Gastroesophageal sphincter (tissue), 4 donors: ENCODE measurements at regions not wholly inside any gene's neighbourhood (a gene's known extent, or its start where the extent isn't known, plus 50 kb on each side); places are given as distances from the start of the nearest gene placed in this dataset.

Source experiments
- ATAC-seq: fragments of 150-250 bp; one replicate; pipeline ENCODE4 v1.9.1; 2016; ENCODE audit warnings: mild to moderate bottlenecking, moderate library complexity
- H3K27ac ChIP-seq, 4 donors: fragments of 200-600 bp; sonication (generic) in 3 of 4; 1 replicate in 3 of 4; 2 replicates in 1 of 4; pipeline ENCODE4 v1.5.1; 2016 to 2019
- H3K27me3 ChIP-seq: fragments of 200-600 bp; sonication (generic); one replicate; pipeline ENCODE4 v1.5.1; 2019
- H3K36me3 ChIP-seq, 2 donors: fragments of 200-600 bp; sonication (generic); one replicate each; pipeline ENCODE4 v1.5.1; 2019; ENCODE audit warnings: control low read depth in 1 of 2
- H3K4me1 ChIP-seq, 3 donors: fragments of 200-600 bp; sonication (generic); 1 replicate in 2 of 3; 2 replicates in 1 of 3; pipeline ENCODE4 v1.5.1; 2016 to 2019; ENCODE audit warnings: control low read depth in 2 of 3
- H3K4me3 ChIP-seq, 2 donors: fragments of 200-600 bp; sonication (generic); one replicate each; pipeline ENCODE4 v1.5.1; 2019; ENCODE audit warnings: mild to moderate bottlenecking in 1 of 2, moderate library complexity in 1 of 2
- H3K9me3 ChIP-seq, 3 donors: fragments of 200-600 bp; sonication (generic); one replicate each; pipeline ENCODE4 v1.5.1; 2017 to 2019; ENCODE audit warnings: control low read depth in 2 of 3
- EP300 ChIP-seq: sonication (generic); formaldehyde crosslinking; IDR thresholded peaks from one replicate; pipeline ENCODE4 v1.6.1; 2017; ENCODE audit warnings: antibody characterized with exemption, mild to moderate bottlenecking
- POLR2A ChIP-seq, 2 donors: fragments of 450-650 bp; IDR thresholded peaks; one replicate each; pipeline ENCODE4 v1.6.1; 2017; ENCODE audit warnings: antibody characterized with exemption in 2 of 2, mild to moderate bottlenecking in 2 of 2, moderate library complexity in 1 of 2
- POLR2AphosphoS5 ChIP-seq: sonication (generic); formaldehyde crosslinking; IDR thresholded peaks from one replicate; pipeline ENCODE4 v1.6.1; 2017; ENCODE audit warnings: antibody characterized with exemption
- WGBS, 2 donors: methylation state at CpG; one replicate each; pipeline ENCODE4 v1.1.5; 2018; ENCODE audit warnings: low coverage in 1 of 2; 5-methylcytosine and 5-hydroxymethylcytosine counted together
- TF ChIP-seq, protein P1 (sequence below), 4 experiments: fragments of 200-600 bp in 2 of 4; fragments of 450-650 bp in 2 of 4; sonication (generic) in 1 of 4; IDR thresholded peaks; one replicate each; pipeline ENCODE4 v1.5.1; 2017 to 2019; ENCODE audit warnings: antibody characterized with exemption in 4 of 4, mild to moderate bottlenecking in 2 of 4, moderate library complexity in 2 of 4

DNA sequence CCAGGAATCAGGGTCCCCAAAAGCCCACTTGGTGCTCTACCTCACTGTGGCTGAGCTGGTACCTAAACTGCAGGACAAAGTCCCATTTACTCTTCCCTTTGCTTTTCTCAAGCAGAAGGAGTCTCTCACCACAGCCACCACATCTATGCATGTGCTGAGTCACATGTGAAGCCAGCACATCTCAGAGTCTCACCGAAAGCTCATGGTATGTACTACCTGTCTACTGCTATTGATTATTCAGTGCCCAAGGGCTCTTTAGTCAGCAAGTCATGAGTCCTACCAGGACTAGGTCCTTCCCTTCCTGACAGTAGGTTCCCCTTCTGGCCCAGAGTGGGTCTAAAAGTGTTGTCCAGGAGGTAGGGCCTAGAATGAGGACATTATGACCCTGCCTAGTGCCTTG lies 130.7 kb upstream of the NTRK2 start:
- ATAC-seq: no peak
- Histone ChIP-seq H3K36me3 (no peaks in the 10 kb centered on the region), H3K27ac (no peak overlapping the region), H3K4me3 (no peak overlapping the region), H3K4me1 (no peaks in the 10 kb centered on the region), H3K27me3 (no peaks in the 10 kb centered on the region), H3K9me3 (peaks cover 0 to 45% (median 3%) of the 10 kb centered on the region in 3 donors)
- 80 to 100% methylated on average over 1 of the region's 1 CpG for WGBS, 2 donors
- TF ChIP-seq POLR2AphosphoS5 (no peak), POLR2A (IDR thresholded peaks at IDR 0.05) (no peak), EP300 (no peak)
- TF ChIP-seq, protein P1, sequence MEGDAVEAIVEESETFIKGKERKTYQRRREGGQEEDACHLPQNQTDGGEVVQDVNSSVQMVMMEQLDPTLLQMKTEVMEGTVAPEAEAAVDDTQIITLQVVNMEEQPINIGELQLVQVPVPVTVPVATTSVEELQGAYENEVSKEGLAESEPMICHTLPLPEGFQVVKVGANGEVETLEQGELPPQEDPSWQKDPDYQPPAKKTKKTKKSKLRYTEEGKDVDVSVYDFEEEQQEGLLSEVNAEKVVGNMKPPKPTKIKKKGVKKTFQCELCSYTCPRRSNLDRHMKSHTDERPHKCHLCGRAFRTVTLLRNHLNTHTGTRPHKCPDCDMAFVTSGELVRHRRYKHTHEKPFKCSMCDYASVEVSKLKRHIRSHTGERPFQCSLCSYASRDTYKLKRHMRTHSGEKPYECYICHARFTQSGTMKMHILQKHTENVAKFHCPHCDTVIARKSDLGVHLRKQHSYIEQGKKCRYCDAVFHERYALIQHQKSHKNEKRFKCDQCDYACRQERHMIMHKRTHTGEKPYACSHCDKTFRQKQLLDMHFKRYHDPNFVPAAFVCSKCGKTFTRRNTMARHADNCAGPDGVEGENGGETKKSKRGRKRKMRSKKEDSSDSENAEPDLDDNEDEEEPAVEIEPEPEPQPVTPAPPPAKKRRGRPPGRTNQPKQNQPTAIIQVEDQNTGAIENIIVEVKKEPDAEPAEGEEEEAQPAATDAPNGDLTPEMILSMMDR (IDR thresholded peaks at IDR 0.05): no peak

DNA sequence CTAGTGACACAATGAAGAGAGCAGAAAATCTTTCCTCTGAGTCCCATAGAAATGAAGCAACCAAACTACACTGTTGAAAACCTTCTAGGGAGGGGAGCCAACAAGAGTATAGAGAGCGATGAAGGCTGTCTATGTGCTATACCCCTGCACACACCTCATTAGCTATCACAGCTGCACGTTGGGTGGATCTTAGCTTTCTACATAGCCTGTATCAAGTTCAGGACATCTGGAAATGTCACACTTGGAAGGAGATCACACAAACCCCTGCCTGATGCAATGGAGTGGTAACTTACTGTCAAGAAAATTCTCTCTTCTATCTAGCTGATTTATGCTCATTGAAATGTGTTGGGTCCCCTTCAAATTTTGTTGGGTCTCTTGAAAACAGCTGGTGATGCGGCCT lies 127.0 kb upstream of the NTRK2 start:
- TF ChIP-seq POLR2AphosphoS5 (no peak), EP300 (no peak), POLR2A (IDR thresholded peaks at IDR 0.05) (no peak)
- TF ChIP-seq, protein P1 (IDR thresholded peaks at IDR 0.05): no peak
- H3K36me3 ChIP-seq: no peaks in the 10 kb centered on the region
- 67 to 69% methylated on average over 3 of the region's 3 CpGs for WGBS, 2 donors
- no peaks in the 10 kb centered on the region for H3K27me3 ChIP-seq
- H3K4me1 ChIP-seq: no peaks in the 10 kb centered on the region
- H3K4me3 ChIP-seq: no peak overlapping the region
- no peak overlapping the region for H3K27ac ChIP-seq
- H3K9me3 ChIP-seq: peaks cover 0 to 22% (median 0%) of the 10 kb centered on the region in 3 donors
- ATAC-seq: no peak

DNA sequence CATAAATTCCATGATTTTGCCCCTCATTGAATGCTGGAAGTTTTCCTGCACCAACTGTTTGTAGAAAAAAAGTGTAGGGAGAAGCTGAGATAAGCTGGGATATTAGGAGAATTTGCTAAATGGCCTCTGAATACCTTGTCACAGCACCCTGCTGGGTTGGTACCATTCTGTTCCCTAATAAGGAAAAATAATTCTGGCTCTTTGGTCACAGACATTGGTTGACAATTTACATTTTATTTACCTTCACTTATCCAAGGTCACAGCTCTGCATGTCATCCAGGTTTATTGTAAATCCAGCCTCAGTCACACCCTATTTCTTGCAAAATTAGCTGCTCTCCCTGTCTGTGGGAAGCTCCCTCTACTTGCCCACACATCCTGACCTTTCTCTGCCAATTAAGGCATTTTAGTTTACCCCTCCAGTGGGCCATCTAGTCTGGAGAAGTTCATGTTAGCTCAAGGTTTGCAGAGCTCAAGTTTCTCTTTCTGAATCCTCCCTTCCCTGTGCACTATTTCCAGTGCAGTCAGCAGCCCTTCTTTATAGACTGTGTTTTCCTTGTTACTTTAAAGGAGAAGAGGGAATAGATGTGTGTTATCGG lies 115.4 kb upstream of the NTRK2 start:
- H3K27ac ChIP-seq: no peak overlapping the region
- 54 to 67% methylated on average over 1 of the region's 1 CpG for WGBS, 2 donors
- H3K9me3 ChIP-seq: no peaks in the 10 kb centered on the region
- no peaks in the 10 kb centered on the region for H3K4me1 ChIP-seq
- no peak for ATAC-seq
- H3K36me3 ChIP-seq: no peaks in the 10 kb centered on the region
- no peaks in the 10 kb centered on the region for H3K27me3 ChIP-seq
- H3K4me3 ChIP-seq: no peak overlapping the region
- TF ChIP-seq, protein P1 (IDR thresholded peaks at IDR 0.05): no peak
- TF ChIP-seq POLR2A (IDR thresholded peaks at IDR 0.05) (no peak), EP300 (no peak), POLR2AphosphoS5 (no peak)

DNA sequence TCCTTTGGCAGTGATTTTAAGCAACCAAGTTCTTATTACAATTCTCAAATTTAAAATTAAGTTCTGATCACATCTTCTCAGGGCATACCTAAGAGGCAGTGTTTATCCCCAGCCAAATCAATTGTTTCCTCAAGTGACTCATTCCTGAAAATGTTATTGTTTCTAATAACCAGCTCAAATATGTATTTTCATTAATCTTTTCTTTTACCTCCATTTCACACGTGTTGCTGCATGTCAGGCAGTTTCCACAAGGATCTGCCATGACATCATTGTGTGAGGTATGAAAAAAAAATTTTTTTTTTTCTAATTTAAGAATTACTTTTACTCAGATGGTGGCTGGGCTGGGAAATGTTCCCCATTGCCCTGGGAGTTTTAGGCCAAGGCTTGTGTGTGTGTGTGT lies 113.0 kb upstream of the NTRK2 start:
- Histone ChIP-seq H3K36me3 (no peaks in the 10 kb centered on the region), H3K27me3 (no peaks in the 10 kb centered on the region), H3K4me3 (no peak overlapping the region), H3K27ac (no peak overlapping the region), H3K4me1 (no peaks in the 10 kb centered on the region), H3K9me3 (no peaks in the 10 kb centered on the region)
- ATAC-seq: no peak
- TF ChIP-seq POLR2A (IDR thresholded peaks at IDR 0.05): no peak
- no peak for TF ChIP-seq EP300
- no peak for TF ChIP-seq POLR2AphosphoS5
- TF ChIP-seq, protein P1 (IDR thresholded peaks at IDR 0.05): no peak
- WGBS, 2 donors: 8 to 50% methylated on average over 1 of the region's 1 CpG

DNA sequence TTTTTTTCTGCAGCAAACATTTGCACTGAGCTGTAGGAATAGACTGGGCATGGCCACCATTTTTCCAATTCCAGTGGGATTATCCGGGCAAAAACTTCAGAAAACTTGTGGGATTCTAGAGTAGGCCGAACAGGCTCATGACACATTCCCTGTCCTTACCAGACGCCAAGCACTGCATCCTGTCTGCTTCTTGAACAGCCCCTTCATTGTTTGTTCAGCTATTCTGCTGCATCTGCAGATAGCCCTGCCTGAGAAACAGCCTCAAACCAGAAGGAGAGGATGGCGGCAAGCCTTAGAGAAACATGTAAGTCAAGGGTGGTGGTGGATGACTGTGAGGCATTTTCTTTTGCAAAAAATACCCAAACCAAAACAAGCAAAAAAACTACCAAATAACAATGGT lies 111.8 kb upstream of the NTRK2 start:
- ATAC-seq: no peak
- Histone ChIP-seq H3K27ac (no peak overlapping the region), H3K36me3 (no peaks in the 10 kb centered on the region), H3K9me3 (no peaks in the 10 kb centered on the region), H3K4me3 (no peak overlapping the region), H3K4me1 (no peaks in the 10 kb centered on the region), H3K27me3 (no peaks in the 10 kb centered on the region)
- TF ChIP-seq EP300 (no peak), POLR2A (IDR thresholded peaks at IDR 0.05) (no peak), POLR2AphosphoS5 (no peak)
- TF ChIP-seq, protein P1 (IDR thresholded peaks at IDR 0.05): no peak
- WGBS, 2 donors: 80 to 93% methylated on average over 3 to 4 of the region's 4 CpGs
